ENCODE measurements at regions not wholly inside any gene's neighbourhood (a gene's known extent, or its start where the extent isn't known, plus 50 kb on each side); places are given as distances from the start of the nearest gene placed in this dataset.

GRCh38 chr5:157971571-157972216 is 112.7 kb upstream of the CLINT1 start:
- TF ChIP-seq CTCF (IDR thresholded peaks at IDR 0.05; ENCODE audit: borderline replicate concordance, extremely low read depth, low read length, poor library complexity, severe bottlenecking), result no peak
- no peak for TF ChIP-seq EZH2 (IDR thresholded peaks at IDR 0.05; ENCODE audit: borderline replicate concordance, low read depth, low read length, severe bottlenecking)
